ENCODE measurements at regions not wholly inside any gene's neighbourhood (a gene's known extent, or its start where the extent isn't known, plus 50 kb on each side); places are given as distances from the start of the nearest gene placed in this dataset.

DNA sequence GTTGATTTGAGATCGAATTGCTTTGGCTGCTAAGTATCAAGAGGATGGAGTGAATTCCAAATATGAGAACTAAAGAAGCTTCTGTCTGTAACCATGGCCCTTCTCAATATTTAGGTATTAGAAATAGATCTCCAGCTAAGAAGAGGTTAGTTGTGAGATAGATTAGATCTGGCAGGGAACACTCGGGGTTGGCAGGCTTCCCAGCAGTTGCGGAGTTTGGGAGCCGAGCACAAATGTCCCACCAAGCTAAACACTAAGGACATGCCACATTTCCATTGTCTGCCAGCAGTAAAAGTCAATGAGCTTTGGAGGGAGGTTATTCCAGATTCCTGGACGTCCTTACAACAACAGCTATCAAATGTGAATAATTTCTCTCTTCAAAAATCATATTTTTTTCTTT, 85.8 kb downstream of the TAF11L14 start:
- TF ChIP-seq, protein P1, sequence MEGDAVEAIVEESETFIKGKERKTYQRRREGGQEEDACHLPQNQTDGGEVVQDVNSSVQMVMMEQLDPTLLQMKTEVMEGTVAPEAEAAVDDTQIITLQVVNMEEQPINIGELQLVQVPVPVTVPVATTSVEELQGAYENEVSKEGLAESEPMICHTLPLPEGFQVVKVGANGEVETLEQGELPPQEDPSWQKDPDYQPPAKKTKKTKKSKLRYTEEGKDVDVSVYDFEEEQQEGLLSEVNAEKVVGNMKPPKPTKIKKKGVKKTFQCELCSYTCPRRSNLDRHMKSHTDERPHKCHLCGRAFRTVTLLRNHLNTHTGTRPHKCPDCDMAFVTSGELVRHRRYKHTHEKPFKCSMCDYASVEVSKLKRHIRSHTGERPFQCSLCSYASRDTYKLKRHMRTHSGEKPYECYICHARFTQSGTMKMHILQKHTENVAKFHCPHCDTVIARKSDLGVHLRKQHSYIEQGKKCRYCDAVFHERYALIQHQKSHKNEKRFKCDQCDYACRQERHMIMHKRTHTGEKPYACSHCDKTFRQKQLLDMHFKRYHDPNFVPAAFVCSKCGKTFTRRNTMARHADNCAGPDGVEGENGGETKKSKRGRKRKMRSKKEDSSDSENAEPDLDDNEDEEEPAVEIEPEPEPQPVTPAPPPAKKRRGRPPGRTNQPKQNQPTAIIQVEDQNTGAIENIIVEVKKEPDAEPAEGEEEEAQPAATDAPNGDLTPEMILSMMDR (IDR thresholded peaks at IDR 0.05), result no peak
- TF ChIP-seq POLR2A (IDR thresholded peaks at IDR 0.05), result no peak

All from uterus (tissue), 2 donors.